ENCODE measurements at regions not wholly inside any gene's neighbourhood (a gene's known extent, or its start where the extent isn't known, plus 50 kb on each side); places are given as distances from the start of the nearest gene placed in this dataset.

- TF ChIP-seq, protein P1, sequence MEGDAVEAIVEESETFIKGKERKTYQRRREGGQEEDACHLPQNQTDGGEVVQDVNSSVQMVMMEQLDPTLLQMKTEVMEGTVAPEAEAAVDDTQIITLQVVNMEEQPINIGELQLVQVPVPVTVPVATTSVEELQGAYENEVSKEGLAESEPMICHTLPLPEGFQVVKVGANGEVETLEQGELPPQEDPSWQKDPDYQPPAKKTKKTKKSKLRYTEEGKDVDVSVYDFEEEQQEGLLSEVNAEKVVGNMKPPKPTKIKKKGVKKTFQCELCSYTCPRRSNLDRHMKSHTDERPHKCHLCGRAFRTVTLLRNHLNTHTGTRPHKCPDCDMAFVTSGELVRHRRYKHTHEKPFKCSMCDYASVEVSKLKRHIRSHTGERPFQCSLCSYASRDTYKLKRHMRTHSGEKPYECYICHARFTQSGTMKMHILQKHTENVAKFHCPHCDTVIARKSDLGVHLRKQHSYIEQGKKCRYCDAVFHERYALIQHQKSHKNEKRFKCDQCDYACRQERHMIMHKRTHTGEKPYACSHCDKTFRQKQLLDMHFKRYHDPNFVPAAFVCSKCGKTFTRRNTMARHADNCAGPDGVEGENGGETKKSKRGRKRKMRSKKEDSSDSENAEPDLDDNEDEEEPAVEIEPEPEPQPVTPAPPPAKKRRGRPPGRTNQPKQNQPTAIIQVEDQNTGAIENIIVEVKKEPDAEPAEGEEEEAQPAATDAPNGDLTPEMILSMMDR (IDR thresholded peaks at IDR 0.05; ENCODE audit: insufficient read depth, low read length, severe bottlenecking): no peak
- no peaks in the 10 kb centered on the region for H3K27me3 ChIP-seq (ENCODE audit: control insufficient read depth, insufficient read depth, low read length)
- no peak for FAIRE-seq
- no peak overlapping the region for H3K4me3 ChIP-seq (ENCODE audit: low read depth, low read length)
- H3K36me3 ChIP-seq (ENCODE audit: control insufficient read depth, insufficient read depth, low read length): no peaks in the 10 kb centered on the region
- DNase-seq (ENCODE audit: low read depth): no peak
These were observed 524.9 kb downstream of the NTRK3 start for GRCh38 chr15:87731630-87732029.

DNA sequence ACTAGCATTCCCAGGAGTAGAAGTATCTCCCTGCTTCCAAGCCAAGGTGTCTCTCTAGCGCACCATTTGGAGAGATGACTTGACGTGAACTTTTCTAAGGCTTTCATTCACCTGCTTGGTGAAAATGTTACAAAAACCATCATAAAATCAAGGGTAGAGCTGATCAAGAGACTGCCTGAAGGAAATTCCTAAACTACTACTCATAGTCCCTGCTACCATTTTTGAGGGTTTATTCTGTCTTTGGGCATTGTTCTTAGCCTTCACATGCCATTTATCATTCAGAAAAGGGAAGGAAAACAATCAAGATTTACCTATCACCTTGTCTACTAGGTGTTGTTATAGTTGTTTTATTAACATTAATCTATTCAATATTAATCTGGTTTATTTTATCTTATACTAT lies 525.8 kb downstream of the NTRK3 start:
- TF ChIP-seq, protein P1 (IDR thresholded peaks at IDR 0.05; ENCODE audit: insufficient read depth, low read length, severe bottlenecking): no peak
- H3K36me3 ChIP-seq (ENCODE audit: control insufficient read depth, insufficient read depth, low read length): no peaks in the 10 kb centered on the region
- H3K4me3 ChIP-seq (ENCODE audit: low read depth, low read length): no peak overlapping the region
- FAIRE-seq (no peak), DNase-seq (ENCODE audit: low read depth) (no peak)
- H3K27me3 ChIP-seq (ENCODE audit: control insufficient read depth, insufficient read depth, low read length): no peaks in the 10 kb centered on the region

- no peaks in the 10 kb centered on the region for H3K27me3 ChIP-seq (ENCODE audit: control insufficient read depth, insufficient read depth, low read length)
- no peak for DNase-seq (ENCODE audit: low read depth)
- TF ChIP-seq, protein P1 (IDR thresholded peaks at IDR 0.05; ENCODE audit: insufficient read depth, low read length, severe bottlenecking): no peak
- FAIRE-seq: no peak
- no peak overlapping the region for H3K4me3 ChIP-seq (ENCODE audit: low read depth, low read length)
- no peaks in the 10 kb centered on the region for H3K36me3 ChIP-seq (ENCODE audit: control insufficient read depth, insufficient read depth, low read length)
These were observed 527.5 kb downstream of the NTRK3 start for GRCh38 chr15:87728998-87729397.

GRCh38 chr15:87727073-87727472 lies 529.5 kb downstream of the NTRK3 start:
- FAIRE-seq: no peak
- TF ChIP-seq, protein P1 (IDR thresholded peaks at IDR 0.05; ENCODE audit: insufficient read depth, low read length, severe bottlenecking): no peak

GRCh38 chr15:87724330-87724729 lies 532.2 kb downstream of the NTRK3 start:
- Histone ChIP-seq H3K27me3 (ENCODE audit: control insufficient read depth, insufficient read depth, low read length) (no peaks in the 10 kb centered on the region), H3K4me3 (ENCODE audit: low read depth, low read length) (no peak overlapping the region), H3K36me3 (ENCODE audit: control insufficient read depth, insufficient read depth, low read length) (no peaks in the 10 kb centered on the region)
- DNase-seq (ENCODE audit: low read depth) (no peak), FAIRE-seq (no peak)
- TF ChIP-seq, protein P1 (IDR thresholded peaks at IDR 0.05; ENCODE audit: insufficient read depth, low read length, severe bottlenecking): no peak

More at GRCh38 chr15:87727073-87727472, 529.5 kb downstream of the NTRK3 start:
- no peak overlapping the region for H3K4me3 ChIP-seq (ENCODE audit: low read depth, low read length)
- DNase-seq (ENCODE audit: low read depth): no peak
- H3K27me3 ChIP-seq (ENCODE audit: control insufficient read depth, insufficient read depth, low read length): no peaks in the 10 kb centered on the region
- no peaks in the 10 kb centered on the region for H3K36me3 ChIP-seq (ENCODE audit: control insufficient read depth, insufficient read depth, low read length)

DNA sequence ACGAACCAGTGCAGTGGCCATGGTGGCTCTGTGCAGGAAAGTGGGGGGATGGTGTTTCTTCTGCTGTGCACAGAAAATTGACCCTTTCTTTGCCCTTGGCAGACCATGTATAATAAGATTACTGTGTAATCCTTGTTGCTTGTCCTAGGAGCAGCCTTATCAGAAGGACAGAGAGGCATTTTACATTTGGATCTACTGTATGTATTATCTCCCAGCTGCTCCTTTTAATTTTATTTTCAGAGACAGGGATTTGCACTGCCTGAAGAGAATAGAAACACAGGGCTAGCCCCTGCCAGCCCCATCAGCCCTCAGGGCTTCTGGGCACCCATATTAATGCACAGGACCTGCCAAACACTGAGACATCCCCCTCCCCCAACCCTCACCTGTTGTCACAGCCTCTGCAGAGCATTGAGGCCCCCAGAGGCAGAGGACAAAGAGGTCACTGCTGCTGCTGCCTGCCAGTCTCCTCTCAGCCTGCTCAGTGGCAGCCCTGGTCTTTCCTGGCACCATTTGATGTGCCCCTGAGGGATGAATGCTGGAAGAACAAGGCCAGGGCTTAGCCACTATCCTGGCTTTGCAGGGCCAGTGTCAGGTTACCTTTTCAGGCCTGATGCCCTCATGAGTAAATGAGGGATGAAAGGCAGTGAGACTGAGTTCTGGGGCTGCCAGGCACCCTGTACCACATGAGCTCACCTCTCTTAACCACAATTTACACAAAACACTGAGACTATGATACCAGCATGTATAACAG lies 533.4 kb downstream of the NTRK3 start:
- no peak for DNase-seq (ENCODE audit: low read depth)
- Histone ChIP-seq H3K4me3 (ENCODE audit: low read depth, low read length) (no peak overlapping the region), H3K27me3 (ENCODE audit: control insufficient read depth, insufficient read depth, low read length) (no peaks in the 10 kb centered on the region), H3K36me3 (ENCODE audit: control insufficient read depth, insufficient read depth, low read length) (no peaks in the 10 kb centered on the region)
- TF ChIP-seq, protein P1 (IDR thresholded peaks at IDR 0.05; ENCODE audit: insufficient read depth, low read length, severe bottlenecking): no peak
- FAIRE-seq: no peak

All from bronchial epithelial cell (primary cell).